AG09309 (cell line): ENCODE measurements at regions not wholly inside any gene's neighbourhood (a gene's known extent, or its start where the extent isn't known, plus 50 kb on each side); places are given as distances from the start of the nearest gene placed in this dataset.

ENCODE experiments used
- DNase-seq: peaks from one replicate; pipeline ENCODE4 v3.0.0-alpha.2; 2010; ENCODE audit warnings: low read depth
- H3K4me3 ChIP-seq: 2 replicates; pipeline ENCODE4 v1.5.1; 2011; ENCODE audit warnings: mild to moderate bottlenecking, low read depth, low read length, moderate library complexity; ENCODE audit not compliant: control insufficient read depth
- CTCF ChIP-seq: IDR thresholded peaks from 2 replicates; pipeline ENCODE4 v1.5.1; 2011; ENCODE audit warnings: mild to moderate bottlenecking, low read depth, low read length, inconsistent platforms; ENCODE audit not compliant: insufficient read depth, control insufficient read depth; ENCODE audit errors: missing control alignments

DNA sequence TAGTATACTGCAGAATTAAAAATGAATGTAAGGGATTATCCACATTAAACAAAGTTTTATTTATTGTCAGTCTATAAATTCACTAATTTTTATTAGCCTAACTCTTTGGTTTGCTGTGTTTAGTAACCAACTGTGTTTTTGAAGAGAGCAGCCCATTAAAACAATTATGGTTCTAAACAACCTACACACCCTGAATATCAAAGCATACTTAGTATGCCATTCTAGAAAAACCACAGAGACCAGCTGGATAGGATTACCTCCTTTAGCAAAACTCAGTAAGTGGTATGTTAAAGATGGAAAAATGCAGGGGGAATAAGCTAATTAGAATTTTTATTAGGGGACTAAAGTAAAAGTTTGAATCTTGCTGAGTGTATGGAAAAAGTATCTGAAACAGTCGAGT, 1981.7 kb upstream of the NUDT12 start:
- no peak overlapping the region for H3K4me3 ChIP-seq
- no peak for TF ChIP-seq CTCF
- DNase-seq = no peak

DNA sequence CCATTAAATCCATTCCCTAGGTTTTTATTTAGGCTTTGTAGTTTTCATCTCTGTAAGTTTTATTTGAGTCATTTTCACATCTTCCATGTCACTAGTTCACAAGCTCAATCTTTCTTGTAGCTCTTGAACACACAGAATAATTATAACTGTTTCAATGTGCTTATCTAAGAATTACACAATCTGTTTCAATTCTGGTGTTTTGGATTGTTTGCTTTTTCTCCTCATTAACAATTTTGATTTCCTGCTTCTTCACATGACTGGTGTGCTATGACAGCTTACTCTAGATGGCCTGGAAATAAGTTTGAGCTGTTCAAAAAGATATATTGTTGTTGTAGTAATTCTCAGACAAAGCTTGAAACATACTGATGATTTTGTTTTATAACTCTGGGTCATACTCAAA, 1974.1 kb upstream of the NUDT12 start:
- H3K4me3 ChIP-seq = no peak overlapping the region
- TF ChIP-seq CTCF = no peak
- no peak for DNase-seq

- TF ChIP-seq CTCF = no peak
- no peak for DNase-seq
These were observed 1968.2 kb upstream of the NUDT12 start for GRCh38 chr5:105530716-105531261.

DNA sequence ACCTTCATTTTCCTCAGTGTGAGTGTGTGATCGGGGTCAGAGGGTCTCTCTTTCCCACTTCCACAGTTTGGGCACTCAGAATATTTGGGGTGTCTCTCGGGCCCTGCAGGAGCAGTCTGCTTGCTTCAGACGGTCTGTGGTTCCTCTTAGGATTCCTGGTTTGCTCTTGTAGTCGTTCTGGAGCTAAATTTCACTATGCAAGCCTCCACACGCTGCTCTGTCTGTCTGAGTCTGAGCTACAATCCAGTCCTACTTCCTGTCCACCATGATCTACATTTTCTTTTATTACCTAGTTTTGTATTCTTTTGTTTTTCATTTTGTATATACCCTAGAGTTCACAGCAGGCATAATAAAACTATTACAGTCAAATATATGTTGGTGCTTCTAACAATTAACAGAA, 1967.3 kb upstream of the NUDT12 start:
- no peak for DNase-seq
- no peak overlapping the region for H3K4me3 ChIP-seq
- no peak for TF ChIP-seq CTCF

More at GRCh38 chr5:105530716-105531261, 1968.2 kb upstream of the NUDT12 start:
- no peak overlapping the region for H3K4me3 ChIP-seq

GRCh38 chr5:105508519-105508918, 1945.9 kb upstream of the NUDT12 start:
- DNase-seq = no peak
- H3K4me3 ChIP-seq = no peak overlapping the region
- TF ChIP-seq CTCF = no peak

DNA sequence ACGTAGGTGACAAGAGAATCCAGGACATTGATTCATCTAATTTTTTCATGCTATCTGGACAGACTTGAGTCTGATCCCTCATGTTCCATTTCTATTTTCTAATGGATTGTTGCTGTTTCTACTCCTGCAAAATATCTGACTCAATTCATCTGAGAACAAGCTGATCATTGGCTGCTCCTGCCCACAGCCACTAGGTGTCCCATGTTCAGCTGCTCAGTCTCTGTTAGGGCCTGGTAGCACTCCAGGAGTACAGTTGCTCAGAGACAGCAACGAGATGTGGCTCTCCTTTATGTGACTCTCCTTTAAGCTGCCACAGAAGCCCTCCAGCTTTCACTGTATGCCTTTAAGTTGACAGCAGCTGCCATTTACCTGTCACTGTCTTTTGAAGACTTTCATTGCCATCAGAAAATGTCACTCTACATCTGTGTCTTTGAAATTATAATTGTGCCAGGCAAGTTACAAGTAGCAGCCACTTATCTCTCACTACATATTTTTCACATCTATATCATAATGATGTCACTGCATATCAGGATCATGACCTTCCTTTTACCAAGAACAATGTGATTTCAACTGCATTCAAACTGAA, 1944.2 kb upstream of the NUDT12 start:
- H3K4me3 ChIP-seq = no peak overlapping the region
- DNase-seq = no peak
- TF ChIP-seq CTCF = no peak
